ENCODE measurements at regions not wholly inside any gene's neighbourhood (a gene's known extent, or its start where the extent isn't known, plus 50 kb on each side); places are given as distances from the start of the nearest gene placed in this dataset.

DNA sequence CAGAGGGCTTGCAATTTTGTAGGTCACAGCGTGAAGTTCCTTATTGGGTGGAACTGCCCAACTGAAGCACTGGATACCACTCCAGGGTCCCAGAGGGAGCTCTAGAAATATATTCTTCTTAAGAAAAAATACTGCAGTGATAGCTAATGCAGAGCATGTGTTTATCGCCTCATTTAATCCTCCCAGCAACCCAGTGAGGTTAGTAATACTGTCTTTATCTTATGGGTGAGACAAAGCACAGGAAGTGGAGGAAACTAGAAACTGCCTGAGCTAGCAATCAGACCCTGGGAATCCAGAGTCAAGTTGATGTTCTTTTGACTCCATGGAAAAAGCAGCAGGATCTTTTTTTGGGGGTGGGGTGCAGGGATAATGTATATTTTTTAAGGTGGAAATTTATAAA lies 153.3 kb downstream of the PJA2 start:
- TF ChIP-seq CTCF (IDR thresholded peaks at IDR 0.05; ENCODE audit: low read length) (no peak), EZH2phosphoT487 (IDR thresholded peaks at IDR 0.05; ENCODE audit: low read length) (no peak), EZH2 (optimal IDR thresholded peaks at IDR 0.05; ENCODE audit: low read depth, low read length) (no peak)

Measured in MM.1S (cell line).